ENCODE measurements at regions not wholly inside any gene's neighbourhood (a gene's known extent, or its start where the extent isn't known, plus 50 kb on each side); places are given as distances from the start of the nearest gene placed in this dataset.

- TF ChIP-seq CTCF (IDR thresholded peaks at IDR 0.05; ENCODE audit: borderline replicate concordance, control extremely low read depth, extremely low read depth, insufficient read depth, missing control alignments), result no peak
- in situ Hi-C loops (cut with MboI; ENCODE audit: low sequenced_read_pairs, unreplicated experiment), result no loop called here
These were observed 108.3 kb upstream of the CNTNAP2 start for GRCh38 chr7:146008293-146008692.

GRCh38 chr7:146004805-146005204 lies 111.8 kb upstream of the CNTNAP2 start:
- no peak for DNase-seq (ENCODE audit: low spot score)
- TF ChIP-seq CTCF (IDR thresholded peaks at IDR 0.05; ENCODE audit: borderline replicate concordance, control extremely low read depth, extremely low read depth, insufficient read depth, missing control alignments), result no peak
- in situ Hi-C loops (cut with MboI; ENCODE audit: low sequenced_read_pairs, unreplicated experiment), result no loop called here

More at GRCh38 chr7:146008293-146008692, 108.3 kb upstream of the CNTNAP2 start:
- no peak for DNase-seq (ENCODE audit: low spot score)

GRCh38 chr7:146002431-146003078 lies 114.0 kb upstream of the CNTNAP2 start:
- no peak for TF ChIP-seq CTCF (IDR thresholded peaks at IDR 0.05; ENCODE audit: borderline replicate concordance, control extremely low read depth, extremely low read depth, insufficient read depth, missing control alignments)
- DNase-seq (ENCODE audit: low spot score), result no peak
- in situ Hi-C loops (cut with MboI; ENCODE audit: low sequenced_read_pairs, unreplicated experiment), result no loop called here

DNA sequence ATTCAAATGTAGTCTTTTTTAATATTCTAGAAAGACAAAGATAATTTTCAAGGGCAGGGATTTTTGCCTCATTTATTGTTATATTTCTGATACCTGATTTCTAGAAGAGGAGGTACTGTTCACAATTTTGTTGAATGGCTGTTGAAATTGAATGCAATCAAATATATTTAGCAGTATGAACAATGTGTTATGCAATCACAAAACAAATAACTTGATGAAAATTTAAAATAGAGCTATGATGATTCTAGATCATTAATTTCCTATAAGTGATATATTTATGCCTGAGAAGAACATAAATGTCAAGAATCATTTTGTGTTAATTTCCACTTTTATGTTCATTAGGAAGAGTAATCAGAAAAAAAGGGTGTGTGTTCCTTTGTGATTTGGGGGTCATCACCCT lies 114.6 kb upstream of the CNTNAP2 start:
- in situ Hi-C loops (cut with MboI; ENCODE audit: low sequenced_read_pairs, unreplicated experiment), result no loop called here
- DNase-seq (ENCODE audit: low spot score), result no peak
- TF ChIP-seq CTCF (IDR thresholded peaks at IDR 0.05; ENCODE audit: borderline replicate concordance, control extremely low read depth, extremely low read depth, insufficient read depth, missing control alignments), result no peak

DNA sequence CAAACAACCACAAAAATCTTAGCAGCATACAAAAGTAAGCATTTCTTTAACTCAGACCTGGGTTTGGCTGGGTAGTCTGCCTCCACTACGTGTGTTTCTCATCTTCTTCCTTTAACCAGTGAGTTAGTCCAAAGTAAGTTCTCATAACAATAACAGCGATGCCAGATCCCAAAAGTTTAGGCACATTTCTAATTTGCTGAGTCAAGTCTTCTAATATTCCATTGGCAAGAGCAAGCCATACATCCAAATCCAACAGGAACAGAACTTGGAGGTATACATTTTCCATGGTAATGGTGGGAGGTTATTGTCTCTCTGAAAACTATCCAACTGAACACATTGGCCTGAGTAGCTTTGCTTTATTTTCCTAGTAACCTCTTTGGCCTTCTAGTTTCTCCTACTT lies 115.7 kb upstream of the CNTNAP2 start:
- no peak for TF ChIP-seq CTCF (IDR thresholded peaks at IDR 0.05; ENCODE audit: borderline replicate concordance, control extremely low read depth, extremely low read depth, insufficient read depth, missing control alignments)
- DNase-seq (ENCODE audit: low spot score), result no peak
- in situ Hi-C loops (cut with MboI; ENCODE audit: low sequenced_read_pairs, unreplicated experiment), result no loop called here

- no peak for TF ChIP-seq CTCF (IDR thresholded peaks at IDR 0.05; ENCODE audit: borderline replicate concordance, control extremely low read depth, extremely low read depth, insufficient read depth, missing control alignments)
- DNase-seq (ENCODE audit: low spot score), result no peak
- in situ Hi-C loops (cut with MboI; ENCODE audit: low sequenced_read_pairs, unreplicated experiment), result no loop called here
These were observed 127.1 kb upstream of the CNTNAP2 start for GRCh38 chr7:145989469-145989868.
